Neuronal stem cell (in vitro differentiated cells): ENCODE measurements at regions not wholly inside any gene's neighbourhood (a gene's known extent, or its start where the extent isn't known, plus 50 kb on each side); places are given as distances from the start of the nearest gene placed in this dataset.

ENCODE experiments used
- DNase-seq: peaks from one replicate; pipeline ENCODE4 v3.0.0-alpha.2; 2013; ENCODE audit warnings: low spot score
- H2AFZ ChIP-seq: one replicate; pipeline ENCODE4 v1.6.1; 2013; ENCODE audit warnings: mild to moderate bottlenecking, low read length, inconsistent platforms
- H2AK5ac ChIP-seq: 2 replicates; pipeline ENCODE4 v1.6.1; 2013; ENCODE audit warnings: low read depth, mild to moderate bottlenecking, inconsistent platforms, low read length, moderate library complexity, mixed read lengths
- H2BK120ac ChIP-seq: 2 replicates; pipeline ENCODE4 v1.6.1; 2013; ENCODE audit warnings: low read depth, mild to moderate bottlenecking, inconsistent platforms, low read length, moderate library complexity, mixed read lengths
- H2BK12ac ChIP-seq: one replicate; pipeline ENCODE4 v1.6.1; 2013; ENCODE audit warnings: low read length, inconsistent platforms
- H2BK15ac ChIP-seq: 2 replicates; pipeline ENCODE4 v1.6.1; 2013; ENCODE audit warnings: mild to moderate bottlenecking, low read length, inconsistent platforms, mixed read lengths
- H2BK5ac ChIP-seq: one replicate; pipeline ENCODE4 v1.6.1; 2013; ENCODE audit warnings: inconsistent platforms, mild to moderate bottlenecking, low read length, moderate library complexity
- H3K14ac ChIP-seq: one replicate; pipeline ENCODE4 v1.6.1; 2013; ENCODE audit warnings: low read length, inconsistent platforms
- H3K18ac ChIP-seq: 2 replicates; pipeline ENCODE4 v1.6.1; 2013; ENCODE audit warnings: low read length, inconsistent platforms
- H3K23ac ChIP-seq: 2 replicates; pipeline ENCODE4 v1.6.1; 2013; ENCODE audit warnings: low read depth, mild to moderate bottlenecking, mixed read lengths, low read length, inconsistent platforms; ENCODE audit not compliant: poor library complexity
- H3K27ac ChIP-seq: replicated peaks from 3 replicates; pipeline ENCODE4 v1.5.1; 2013; ENCODE audit warnings: low read length, inconsistent platforms
- H3K27me3 ChIP-seq, 3 experiments: 2 replicates each; pipeline ENCODE4 v1.6.1; 2013; ENCODE audit warnings: low read length in 3 of 3, mild to moderate bottlenecking in 2 of 3, inconsistent platforms in 1 of 3, low read depth in 1 of 3, mixed read lengths in 1 of 3, moderate library complexity in 1 of 3; ENCODE audit not compliant: control insufficient read depth in 3 of 3, insufficient read depth in 3 of 3
- H3K36me3 ChIP-seq, 2 donors: replicated peaks in 1 of 2; 2 replicates each; pipeline ENCODE4 v1.6.1; 2013; ENCODE audit warnings: low read length in 2 of 2; ENCODE audit not compliant: control insufficient read depth in 2 of 2, insufficient read depth in 2 of 2
- H3K4ac ChIP-seq: 2 replicates; pipeline ENCODE4 v1.6.1; 2013; ENCODE audit warnings: inconsistent platforms, mild to moderate bottlenecking, low read length, moderate library complexity
- H3K4me1 ChIP-seq, 2 donors: 1 replicate in 1 of 2; 2 replicates in 1 of 2; pipeline ENCODE4 v1.6.1; 2013; ENCODE audit warnings: low read length in 2 of 2, low read depth in 1 of 2; ENCODE audit not compliant: control insufficient read depth in 2 of 2, insufficient read depth in 1 of 2
- H3K4me2 ChIP-seq: one replicate; pipeline ENCODE4 v1.6.1; 2013; ENCODE audit warnings: mild to moderate bottlenecking, low read length, inconsistent platforms; ENCODE audit not compliant: insufficient read depth, poor library complexity, severe bottlenecking
- H3K4me3 ChIP-seq, 2 donors: 2 replicates each; pipeline ENCODE4 v1.5.1; 2013; ENCODE audit warnings: low read length in 2 of 2, mild to moderate bottlenecking in 2 of 2, inconsistent platforms in 1 of 2, moderate library complexity in 1 of 2
- H3K79me1 ChIP-seq: one replicate; pipeline ENCODE4 v1.6.1; 2013; ENCODE audit warnings: low read depth, mild to moderate bottlenecking, inconsistent platforms, low read length, moderate library complexity
- H3K9ac ChIP-seq: one replicate; pipeline ENCODE4 v1.6.1; 2013; ENCODE audit warnings: mild to moderate bottlenecking, low read depth, low read length, inconsistent platforms; ENCODE audit not compliant: poor library complexity
- H3K9me3 ChIP-seq, 2 donors: replicated peaks in 1 of 2; 2 replicates each; pipeline versions ENCODE3 to v1.6.1; 2013; ENCODE audit warnings: low read length in 2 of 2, mild to moderate bottlenecking in 2 of 2, inconsistent platforms in 1 of 2, low read depth in 1 of 2, mixed read lengths in 1 of 2, moderate library complexity in 1 of 2; ENCODE audit not compliant: control insufficient read depth in 2 of 2, insufficient read depth in 1 of 2
- H4K8ac ChIP-seq: one replicate; pipeline ENCODE4 v1.6.1; 2013; ENCODE audit warnings: low read depth, mild to moderate bottlenecking, inconsistent platforms, low read length, moderate library complexity
- H4K91ac ChIP-seq: one replicate; pipeline ENCODE4 v1.6.1; 2013; ENCODE audit warnings: low read length, low read depth, mild to moderate bottlenecking, inconsistent platforms; ENCODE audit not compliant: poor library complexity
- WGBS, 2 donors: extraction: QIAGEN DNeasy Blood & Tissue Kit; methylation state at CpG; one replicate each; pipeline ENCODE4 v1.1.7; 2013; ENCODE audit warnings: missing lambda C conversion rate in 2 of 2, mixed read lengths in 1 of 2; ENCODE audit not compliant: insufficient read length in 2 of 2, insufficient replicate concordance in 1 of 2; ENCODE audit errors: extremely low coverage in 2 of 2; 5-methylcytosine and 5-hydroxymethylcytosine counted together

DNA sequence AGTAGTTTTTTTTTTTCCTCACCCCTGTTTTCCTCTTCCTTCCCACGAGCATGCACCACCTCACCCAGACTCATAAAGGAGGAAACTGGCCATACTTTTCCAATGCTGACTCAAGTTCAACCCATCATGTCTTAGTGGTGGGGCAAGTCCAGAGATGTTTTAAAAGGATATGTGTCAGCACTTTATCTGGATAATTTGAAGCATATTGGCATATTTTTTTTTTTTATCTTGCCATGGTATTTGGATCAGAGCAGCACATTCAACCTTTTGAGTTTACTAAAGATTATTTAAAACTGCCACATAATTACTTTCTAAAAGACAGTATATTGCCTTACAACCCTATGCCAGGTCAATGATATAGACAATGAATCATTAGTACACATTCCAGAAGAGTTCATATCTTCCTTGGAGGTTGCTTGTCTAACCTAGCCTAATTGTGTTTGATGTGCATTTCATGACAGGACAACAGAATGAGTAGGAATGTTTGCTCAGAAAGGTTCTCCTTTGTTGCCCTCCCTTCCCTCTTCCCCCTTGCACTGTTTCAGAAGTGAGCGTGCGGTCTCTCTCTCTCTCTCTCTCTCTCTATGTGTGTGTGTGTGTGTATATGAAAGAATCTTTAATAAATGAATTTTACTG lies 950.7 kb upstream of the FAM98A start:
- Histone ChIP-seq H2BK12ac (no peak overlapping the region), H3K4ac (no peak overlapping the region), H3K4me1 (no peaks in the 10 kb centered on the region), H4K91ac (no peak overlapping the region), H2BK5ac (no peak overlapping the region), H2BK120ac (no peak overlapping the region), H3K36me3 (no peaks in the 10 kb centered on the region), H3K4me3 (no peak overlapping the region), H3K9ac (no peak overlapping the region), H3K14ac (no peak overlapping the region), H3K9me3 (no peaks in the 10 kb centered on the region), H3K18ac (no peak overlapping the region), H4K8ac (no peak overlapping the region), H2BK15ac (no peak overlapping the region), H3K27ac (no peak overlapping the region), H3K23ac (no peak overlapping the region), H2AK5ac (no peak overlapping the region), H3K79me1 (no peaks in the 10 kb centered on the region), H3K4me2 (no peak overlapping the region), H2AFZ (no peak overlapping the region), H3K27me3 (no peaks in the 10 kb centered on the region)
- WGBS, 2 donors, result no CpG with 5 or more reads among the region's 3 CpGs
- DNase-seq, result no peak

GRCh38 chr2:34547900-34548299 lies 948.8 kb upstream of the FAM98A start:
- no peak overlapping the region for H2BK12ac ChIP-seq

GRCh38 chr2:34547340-34547739 lies 948.2 kb upstream of the FAM98A start:
- Histone ChIP-seq H2BK12ac (no peak overlapping the region), H4K8ac (no peak overlapping the region), H2AK5ac (no peak overlapping the region), H2BK15ac (no peak overlapping the region), H3K36me3 (no peaks in the 10 kb centered on the region), H2BK120ac (no peak overlapping the region), H3K9ac (no peak overlapping the region), H3K9me3 (no peaks in the 10 kb centered on the region), H3K27ac (no peak overlapping the region), H4K91ac (no peak overlapping the region), H2AFZ (no peak overlapping the region), H3K4me3 (no peak overlapping the region), H3K27me3 (no peaks in the 10 kb centered on the region), H3K14ac (no peak overlapping the region), H3K4ac (no peak overlapping the region), H3K23ac (no peak overlapping the region), H3K4me2 (no peak overlapping the region), H3K4me1 (no peaks in the 10 kb centered on the region), H3K18ac (no peak overlapping the region), H3K79me1 (no peaks in the 10 kb centered on the region), H2BK5ac (no peak overlapping the region)
- no CpG with 5 or more reads among the region's 4 CpGs for WGBS, 2 donors
- DNase-seq, result no peak

More at GRCh38 chr2:34547900-34548299, 948.8 kb upstream of the FAM98A start:
- no peak overlapping the region for H3K4me3 ChIP-seq
- no peak overlapping the region for H2BK15ac ChIP-seq
- whole genome bisulfite sequencing, 2 donors, result no CpG with 5 or more reads among the region's 3 CpGs
- no peaks in the 10 kb centered on the region for H3K36me3 ChIP-seq
- no peak overlapping the region for H4K8ac ChIP-seq
- no peaks in the 10 kb centered on the region for H3K9me3 ChIP-seq
- no peak overlapping the region for H2AFZ ChIP-seq
- H3K27me3 ChIP-seq, result no peaks in the 10 kb centered on the region
- no peak overlapping the region for H2AK5ac ChIP-seq
- no peak overlapping the region for H3K4me2 ChIP-seq
- H3K9ac ChIP-seq, result no peak overlapping the region
- H3K4me1 ChIP-seq, result no peaks in the 10 kb centered on the region
- DNase-seq, result no peak
- no peak overlapping the region for H2BK5ac ChIP-seq
- H4K91ac ChIP-seq, result no peak overlapping the region
- no peak overlapping the region for H3K23ac ChIP-seq
- H3K79me1 ChIP-seq, result no peaks in the 10 kb centered on the region
- no peak overlapping the region for H3K27ac ChIP-seq
- H2BK120ac ChIP-seq, result no peak overlapping the region
- H3K4ac ChIP-seq, result no peak overlapping the region
- no peak overlapping the region for H3K14ac ChIP-seq
- no peak overlapping the region for H3K18ac ChIP-seq

GRCh38 chr2:34545486-34546136 lies 946.5 kb upstream of the FAM98A start:
- no peak overlapping the region for H2BK12ac ChIP-seq
- no peak overlapping the region for H3K9ac ChIP-seq
- no peak overlapping the region for H3K4me2 ChIP-seq
- no peak overlapping the region for H3K4me3 ChIP-seq
- no peak for DNase-seq
- no peak overlapping the region for H3K27ac ChIP-seq
- no peaks in the 10 kb centered on the region for H3K9me3 ChIP-seq
- H4K91ac ChIP-seq, result no peak overlapping the region
- H2BK120ac ChIP-seq, result no peak overlapping the region
- peak overlapping the region; percentile 5 for H3K18ac ChIP-seq
- H3K23ac ChIP-seq, result no peak overlapping the region
- H3K36me3 ChIP-seq, result no peaks in the 10 kb centered on the region
- no peak overlapping the region for H2BK5ac ChIP-seq
- no peak overlapping the region for H3K4ac ChIP-seq
- no peak overlapping the region for H4K8ac ChIP-seq
- H3K4me1 ChIP-seq, result no peaks in the 10 kb centered on the region
- no peak overlapping the region for H2AK5ac ChIP-seq
- no peak overlapping the region for H2BK15ac ChIP-seq
- no CpG with 5 or more reads among the region's 12 CpGs for WGBS, 2 donors
- no peak overlapping the region for H3K14ac ChIP-seq
- no peak overlapping the region for H2AFZ ChIP-seq
- H3K27me3 ChIP-seq, result no peaks in the 10 kb centered on the region
- H3K79me1 ChIP-seq, result no peaks in the 10 kb centered on the region
